ENCODE measurements at regions not wholly inside any gene's neighbourhood (a gene's known extent, or its start where the extent isn't known, plus 50 kb on each side); places are given as distances from the start of the nearest gene placed in this dataset.

GRCh38 chr2:5915881-5916310 is 223.7 kb downstream of the SOX11 start:
- DNase-seq (ENCODE audit: low spot score): peak; percentile 27

- no peak for DNase-seq (ENCODE audit: low spot score)
Observed at GRCh38 chr2:5921081-5921642, 229.0 kb downstream of the SOX11 start.

- DNase-seq (ENCODE audit: low spot score): no peak
Observed at GRCh38 chr2:5923957-5924945, 232.1 kb downstream of the SOX11 start.

- no peak for DNase-seq (ENCODE audit: low spot score)
Observed at GRCh38 chr2:5925604-5926003, 233.4 kb downstream of the SOX11 start.

GRCh38 chr2:5926871-5927512 is 234.8 kb downstream of the SOX11 start:
- DNase-seq (ENCODE audit: low spot score): no peak

GRCh38 chr2:5932556-5933469 is 240.6 kb downstream of the SOX11 start:
- DNase-seq (ENCODE audit: low spot score): no peak

GRCh38 chr2:5933669-5934068 is 241.5 kb downstream of the SOX11 start:
- DNase-seq (ENCODE audit: low spot score): no peak

GRCh38 chr2:5937321-5937720 is 245.1 kb downstream of the SOX11 start:
- no peak for DNase-seq (ENCODE audit: low spot score)

GRCh38 chr2:5937851-5938565 is 245.8 kb downstream of the SOX11 start:
- DNase-seq (ENCODE audit: low spot score): no peak

- no peak for DNase-seq (ENCODE audit: low spot score)
Observed at GRCh38 chr2:5938566-5938896, 246.3 kb downstream of the SOX11 start.

- DNase-seq (ENCODE audit: low spot score): no peak
Observed at GRCh38 chr2:5939553-5939952, 247.4 kb downstream of the SOX11 start.

GRCh38 chr2:5940596-5941535 is 248.7 kb downstream of the SOX11 start:
- no peak for DNase-seq (ENCODE audit: low spot score)

GRCh38 chr2:5942204-5942603 is 250.0 kb downstream of the SOX11 start:
- no peak for DNase-seq (ENCODE audit: low spot score)

- no peak for DNase-seq (ENCODE audit: low spot score)
Observed at GRCh38 chr2:5945742-5946141, 253.6 kb downstream of the SOX11 start.

GRCh38 chr2:5946225-5947115 is 254.3 kb downstream of the SOX11 start:
- DNase-seq (ENCODE audit: low spot score): no peak

- DNase-seq (ENCODE audit: low spot score): no peak
Observed at GRCh38 chr2:5950736-5951135, 258.6 kb downstream of the SOX11 start.

GRCh38 chr2:5951471-5951870 is 259.3 kb downstream of the SOX11 start:
- no peak for DNase-seq (ENCODE audit: low spot score)

- DNase-seq (ENCODE audit: low spot score): no peak
Observed at GRCh38 chr2:5953525-5953924, 261.3 kb downstream of the SOX11 start.

- DNase-seq (ENCODE audit: low spot score): no peak
Observed at GRCh38 chr2:5954509-5954908, 262.3 kb downstream of the SOX11 start.
